Transverse colon (tissue), 4 donors: ENCODE measurements at regions not wholly inside any gene's neighbourhood (a gene's known extent, or its start where the extent isn't known, plus 50 kb on each side); places are given as distances from the start of the nearest gene placed in this dataset.

Source experiments
- CTCF ChIP-seq, 5 experiments: fragments of 200-600 bp in 3 of 5; fragments of 450-650 bp in 2 of 5; sonication (generic) in 3 of 5; IDR thresholded peaks; 1 replicate in 2 of 5; 2 replicates in 3 of 5; pipeline ENCODE4 v1.5.1; 2016 to 2017; ENCODE audit warnings: antibody characterized with exemption in 5 of 5, inconsistent platforms in 3 of 5, mild to moderate bottlenecking in 2 of 5, moderate library complexity in 1 of 5
- EP300 ChIP-seq: sonication (generic); formaldehyde crosslinking; IDR thresholded peaks from one replicate; pipeline ENCODE4 v1.6.1; 2017; ENCODE audit warnings: antibody characterized with exemption, low read depth
- POLR2A ChIP-seq: fragments of 450-650 bp; IDR thresholded peaks from one replicate; pipeline ENCODE4 v1.6.1; 2016; ENCODE audit warnings: antibody characterized with exemption, mild to moderate bottlenecking, moderate library complexity
- POLR2AphosphoS5 ChIP-seq, 3 donors: sonication (generic); formaldehyde crosslinking; IDR thresholded peaks; one replicate each; pipeline ENCODE4 v1.6.1; 2016; ENCODE audit warnings: antibody characterized with exemption in 3 of 3

GRCh38 chr13:112150352-112150751 is 83.4 kb downstream of the SOX1 start:
- TF ChIP-seq POLR2AphosphoS5 (IDR thresholded peaks at IDR 0.05) (no peak), EP300 (no peak), CTCF (IDR thresholded peaks at IDR 0.05) (no peak), POLR2A (no peak)
